Stimulated activated naive B cell treated with anti-CD40 and anti-IgM and Interleukin-4, amounts not matched to agents 10 μg/mL and 1 μg/mL and 100 μg/mL, for 72 hours (primary cell): ENCODE measurements at regions not wholly inside any gene's neighbourhood (a gene's known extent, or its start where the extent isn't known, plus 50 kb on each side); places are given as distances from the start of the nearest gene placed in this dataset.
A peak's percentile ranks its signal among the peaks of the same experiment; 100 is the strongest.
"Not testable (repeated sequence)": the region's sequence is repeated elsewhere in the genome, so short reads cannot be mapped to it uniquely, and the experiment has no call there.

Experiments used
- ATAC-seq, 2 donors: fragments of 150-1000 bp; cut with Tn5 transposase; replicated peaks; 2 replicates each; pipeline ENCODE4 v1.10.0; 2021; ENCODE audit warnings: moderate library complexity in 1 of 2
- DNase-seq: peaks from one replicate; pipeline ENCODE4 v3.0.0; 2021
- H3K27ac Mint-ChIP-seq: one replicate; pipeline ENCODE4 v1.8.0; 2022; ENCODE audit warnings: mild to moderate bottlenecking, mixed read lengths
- H3K27me3 Mint-ChIP-seq, 2 donors: one replicate each; pipeline ENCODE4 v1.8.0; 2022; ENCODE audit warnings: mixed read lengths in 2 of 2
- H3K36me3 Mint-ChIP-seq, 2 donors: one replicate each; pipeline ENCODE4 v1.8.0; 2022; ENCODE audit warnings: mixed read lengths in 2 of 2, mild to moderate bottlenecking in 1 of 2
- H3K4me1 Mint-ChIP-seq, 2 donors: one replicate each; pipeline ENCODE4 v1.8.0; 2022; ENCODE audit warnings: mixed read lengths in 2 of 2, mild to moderate bottlenecking in 1 of 2
- H3K4me3 Mint-ChIP-seq, 2 donors: one replicate each; pipeline ENCODE4 v1.8.0; 2022; ENCODE audit warnings: mild to moderate bottlenecking in 2 of 2, mixed read lengths in 2 of 2, moderate library complexity in 1 of 2
- H3K9me3 Mint-ChIP-seq, 2 donors: one replicate each; pipeline ENCODE4 v1.8.0; 2022; ENCODE audit warnings: mixed read lengths in 2 of 2, mild to moderate bottlenecking in 1 of 2

- Mint-ChIP-seq H3K36me3 (peaks cover 3 to 5% of the 10 kb centered on the region in 2 donors), H3K27me3 (no peaks in the 10 kb centered on the region), H3K9me3 (peaks cover 16 to 23% of the 10 kb centered on the region in 2 donors), H3K4me1 (no peaks in the 10 kb centered on the region), H3K27ac (no peak overlapping the region), H3K4me3 (no peak overlapping the region)
- ATAC-seq (no peak), DNase-seq (no peak)
Measured at GRCh38 chr14:61145903-61146481, 135.1 kb downstream of the TMEM30B start.

DNA sequence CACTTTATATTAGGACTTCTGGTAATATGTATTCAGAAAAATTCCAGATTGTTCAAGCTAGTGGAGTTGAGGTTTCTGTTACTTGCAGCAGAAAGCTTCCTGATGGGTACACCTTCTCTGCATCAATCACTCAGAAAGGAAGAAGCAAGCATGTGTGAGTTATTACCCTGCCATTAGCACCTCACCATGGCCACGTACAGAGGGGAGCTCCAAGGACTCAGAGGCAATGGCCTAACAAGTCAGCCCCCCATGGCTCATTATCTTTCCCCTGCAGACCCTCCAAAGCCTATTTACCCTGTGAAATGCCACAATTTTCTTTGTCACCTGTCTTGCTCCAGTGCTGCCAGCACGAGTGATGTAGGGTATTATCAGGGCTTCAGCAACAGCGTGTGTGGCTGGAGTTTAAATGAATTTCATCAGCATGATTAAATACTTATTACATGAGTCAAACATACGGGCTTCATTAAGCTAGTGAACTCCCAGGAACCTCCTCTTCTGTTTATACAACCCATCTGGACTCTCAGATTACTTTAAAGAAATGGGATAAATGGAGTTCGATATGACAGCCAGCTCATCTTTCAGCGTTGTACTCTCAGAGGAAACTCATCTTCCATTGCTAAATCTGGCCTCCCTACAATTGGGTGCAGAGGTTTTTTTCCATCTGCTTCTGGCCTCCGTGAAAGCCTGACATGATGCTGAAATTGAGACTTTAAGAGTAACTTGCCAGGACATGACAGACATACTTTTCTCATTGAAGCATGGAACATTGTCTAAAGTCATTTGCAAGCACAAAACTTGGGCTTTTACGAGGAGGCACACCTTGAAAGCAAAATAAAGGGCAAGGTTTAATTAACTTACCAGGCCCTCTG lies 135.9 kb downstream of the TMEM30B start:
- H3K27me3 Mint-ChIP-seq: peaks cover 0 to 4% of the 10 kb centered on the region in 2 donors
- DNase-seq: no peak
- H3K36me3 Mint-ChIP-seq: peaks cover 3 to 5% of the 10 kb centered on the region in 2 donors
- peaks cover 16 to 23% of the 10 kb centered on the region in 2 donors for H3K9me3 Mint-ChIP-seq
- no peak for ATAC-seq
- no peak overlapping the region for H3K4me3 Mint-ChIP-seq
- no peak overlapping the region for H3K27ac Mint-ChIP-seq
- no peaks in the 10 kb centered on the region for H3K4me1 Mint-ChIP-seq

GRCh38 chr14:61144117-61145033 lies 136.8 kb downstream of the TMEM30B start:
- peaks cover 16 to 23% of the 10 kb centered on the region in 2 donors for H3K9me3 Mint-ChIP-seq
- DNase-seq, H3K4me3 Mint-ChIP-seq, H3K36me3 Mint-ChIP-seq, ATAC-seq, H3K27ac Mint-ChIP-seq, H3K27me3 Mint-ChIP-seq, H3K4me1 Mint-ChIP-seq: not testable (repeated sequence)

- ATAC-seq (no peak), DNase-seq (no peak)
- no peak overlapping the region for H3K27ac Mint-ChIP-seq
- peaks cover 15 to 22% of the 10 kb centered on the region in 2 donors for H3K27me3 Mint-ChIP-seq
- H3K36me3 Mint-ChIP-seq: peaks cover 8% of the 10 kb centered on the region in 2 donors
- peaks cover 30 to 40% of the 10 kb centered on the region in 2 donors for H3K9me3 Mint-ChIP-seq
- no peaks in the 10 kb centered on the region for H3K4me1 Mint-ChIP-seq
- no peak overlapping the region for H3K4me3 Mint-ChIP-seq
Measured at GRCh38 chr14:61140872-61141271, 140.3 kb downstream of the TMEM30B start.

DNA sequence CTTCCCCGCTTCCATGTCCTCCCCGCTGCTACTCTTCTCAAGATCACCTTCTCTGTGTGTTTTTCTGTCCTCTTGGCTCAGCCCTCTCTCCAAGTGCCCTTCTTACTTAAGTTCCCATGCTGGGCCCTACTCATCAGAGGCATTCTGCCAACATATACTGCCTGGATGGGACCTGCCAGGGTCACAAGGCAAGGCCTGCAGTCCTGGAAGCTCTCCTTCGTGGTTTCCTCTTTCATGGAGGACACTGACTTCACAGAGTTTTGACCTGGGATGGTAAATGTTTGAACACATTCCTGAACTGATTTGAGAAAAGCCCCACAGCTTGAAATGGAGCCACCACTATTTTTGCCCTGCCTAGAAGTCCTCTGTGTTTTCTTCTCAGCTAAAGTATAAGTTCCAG lies 140.9 kb downstream of the TMEM30B start:
- no peaks in the 10 kb centered on the region for H3K4me1 Mint-ChIP-seq
- H3K36me3 Mint-ChIP-seq: peaks cover 7 to 8% of the 10 kb centered on the region in 2 donors
- ATAC-seq: no peak
- H3K27me3 Mint-ChIP-seq: peaks cover 15 to 28% of the 10 kb centered on the region in 2 donors
- DNase-seq: no peak
- H3K27ac Mint-ChIP-seq: no peak overlapping the region
- peaks cover 29 to 42% of the 10 kb centered on the region in 2 donors for H3K9me3 Mint-ChIP-seq
- no peak overlapping the region for H3K4me3 Mint-ChIP-seq

DNA sequence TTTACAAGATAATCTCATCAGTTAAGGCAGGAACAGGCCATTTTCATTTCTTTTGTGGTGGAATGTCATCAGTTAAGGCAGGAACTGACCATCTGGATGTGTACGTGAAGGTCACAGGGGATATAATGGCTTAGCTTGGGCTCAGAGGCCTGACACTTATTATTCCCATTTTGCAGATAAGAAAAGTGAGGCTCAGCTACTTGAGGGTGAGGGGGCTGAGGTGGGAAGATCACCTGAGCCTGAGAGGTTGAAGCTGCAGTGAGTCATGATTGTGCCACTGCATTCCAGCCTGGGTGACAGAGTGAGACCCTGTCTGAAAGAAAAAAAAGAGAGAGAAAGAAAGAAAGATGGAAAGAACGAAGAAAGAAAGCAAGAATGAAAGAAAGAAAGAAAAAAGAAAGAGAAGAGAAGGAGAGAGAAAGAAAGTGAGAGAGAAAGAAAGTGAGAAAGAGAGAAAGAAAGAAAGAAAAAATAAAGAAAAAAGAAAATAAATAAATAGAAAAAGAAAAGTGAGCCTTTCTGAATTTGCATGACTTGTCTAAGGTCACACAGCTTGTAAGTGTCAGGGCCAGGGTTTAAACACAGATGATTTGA lies 142.0 kb downstream of the TMEM30B start:
- peaks cover 21 to 34% of the 10 kb centered on the region in 2 donors for H3K27me3 Mint-ChIP-seq
- no peak overlapping the region for H3K4me3 Mint-ChIP-seq
- peaks cover 20 to 33% of the 10 kb centered on the region in 2 donors for H3K9me3 Mint-ChIP-seq
- ATAC-seq (no peak), DNase-seq (no peak)
- H3K36me3 Mint-ChIP-seq: peaks cover 5 to 6% of the 10 kb centered on the region in 2 donors
- no peaks in the 10 kb centered on the region for H3K4me1 Mint-ChIP-seq
- no peak overlapping the region for H3K27ac Mint-ChIP-seq

DNA sequence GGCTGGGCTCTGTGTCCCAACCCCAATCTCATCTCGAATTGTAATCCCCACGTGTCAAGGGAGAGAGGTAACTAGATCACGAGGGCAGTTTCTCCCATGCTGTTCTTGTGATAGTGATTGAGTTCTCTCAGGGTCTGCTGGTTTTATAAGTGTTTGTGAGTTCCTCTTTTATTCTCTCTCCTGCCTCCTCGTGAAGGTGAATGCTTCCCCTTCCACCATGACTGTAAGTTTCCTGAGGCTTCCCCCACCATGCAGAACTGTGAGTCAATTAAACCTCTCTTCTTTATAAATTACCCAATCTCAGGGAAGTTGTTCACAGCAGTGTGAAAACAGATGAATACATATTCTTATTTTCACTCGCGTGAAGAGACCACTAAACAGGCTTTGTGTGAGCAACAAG lies 148.2 kb downstream of the TMEM30B start:
- H3K4me1 Mint-ChIP-seq: no peaks in the 10 kb centered on the region
- no peak for DNase-seq
- peaks cover 3 to 6% of the 10 kb centered on the region in 2 donors for H3K36me3 Mint-ChIP-seq
- H3K4me3 Mint-ChIP-seq: no peak overlapping the region
- peaks cover 17 to 25% of the 10 kb centered on the region in 2 donors for H3K9me3 Mint-ChIP-seq
- peaks cover 26 to 33% of the 10 kb centered on the region in 2 donors for H3K27me3 Mint-ChIP-seq
- ATAC-seq: peak; percentile 10 to 23
- no peak overlapping the region for H3K27ac Mint-ChIP-seq

DNA sequence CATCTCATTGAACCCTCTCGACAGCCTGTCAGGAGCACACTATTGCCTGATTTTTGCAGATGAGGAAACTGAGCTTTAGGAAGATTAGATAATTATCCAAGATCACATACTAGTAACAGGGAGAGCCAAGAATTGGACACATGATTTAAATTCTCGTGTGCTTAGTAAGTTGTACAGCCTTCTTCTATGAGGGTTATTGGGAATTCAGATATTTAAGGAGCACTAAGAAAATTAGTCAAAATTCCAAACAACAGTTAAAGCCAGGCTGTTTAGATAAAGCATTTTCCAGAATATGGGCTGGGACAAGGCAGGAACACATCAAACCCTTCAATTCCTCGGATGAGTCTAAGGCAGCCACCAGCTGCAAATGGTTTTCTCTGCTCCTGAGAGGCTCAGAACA lies 148.8 kb downstream of the TMEM30B start:
- no peaks in the 10 kb centered on the region for H3K4me1 Mint-ChIP-seq
- H3K27me3 Mint-ChIP-seq: peaks cover 20 to 27% of the 10 kb centered on the region in 2 donors
- no peak overlapping the region for H3K27ac Mint-ChIP-seq
- no peak for DNase-seq
- ATAC-seq: no peak
- H3K9me3 Mint-ChIP-seq: peaks cover 13 to 19% of the 10 kb centered on the region in 2 donors
- H3K36me3 Mint-ChIP-seq: peaks cover 2 to 4% of the 10 kb centered on the region in 2 donors
- H3K4me3 Mint-ChIP-seq: no peak overlapping the region

DNA sequence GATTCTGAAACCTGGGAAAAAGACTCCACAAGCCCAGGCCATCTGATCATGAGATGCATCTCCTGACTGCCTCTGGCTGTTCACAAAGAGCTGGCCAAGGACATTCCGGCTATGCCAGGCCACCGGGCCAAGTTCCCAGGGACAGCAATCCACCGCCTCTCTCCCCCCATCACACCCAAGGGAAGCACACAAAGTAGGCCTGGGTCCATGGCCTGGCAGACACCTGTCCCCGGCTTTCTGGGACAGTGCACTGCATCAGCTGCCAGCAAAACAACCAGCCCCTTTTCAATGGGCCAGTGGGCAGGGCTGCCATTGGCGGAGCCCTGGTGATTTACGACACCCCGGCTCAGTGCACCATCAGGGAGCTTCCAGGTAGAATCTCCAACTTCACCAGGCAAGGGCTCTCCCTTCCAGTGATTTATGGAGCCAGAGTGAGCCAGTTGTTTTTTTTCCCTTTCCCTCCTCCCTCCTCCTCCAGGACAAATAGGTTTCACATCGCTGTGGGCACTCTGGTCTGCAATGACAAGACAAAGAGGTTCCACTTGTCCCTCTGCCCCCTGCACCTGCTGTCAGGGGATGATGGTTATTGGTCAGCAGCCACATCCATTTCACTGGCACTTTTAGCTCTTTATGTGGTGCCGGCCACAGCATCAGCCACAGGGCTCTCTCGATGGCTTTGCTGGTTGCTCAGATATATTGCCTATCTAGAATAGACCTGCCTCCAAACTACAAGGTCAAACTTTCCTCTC lies 149.6 kb downstream of the SLC38A6 start:
- Mint-ChIP-seq H3K4me3 (no peak overlapping the region), H3K9me3 (peaks cover 6 to 7% of the 10 kb centered on the region in 2 donors), H3K27me3 (peaks cover 15 to 32% of the 10 kb centered on the region in 2 donors), H3K4me1 (no peaks in the 10 kb centered on the region), H3K27ac (no peak overlapping the region), H3K36me3 (no peaks in the 10 kb centered on the region)
- no peak for DNase-seq
- ATAC-seq: no peak

DNA sequence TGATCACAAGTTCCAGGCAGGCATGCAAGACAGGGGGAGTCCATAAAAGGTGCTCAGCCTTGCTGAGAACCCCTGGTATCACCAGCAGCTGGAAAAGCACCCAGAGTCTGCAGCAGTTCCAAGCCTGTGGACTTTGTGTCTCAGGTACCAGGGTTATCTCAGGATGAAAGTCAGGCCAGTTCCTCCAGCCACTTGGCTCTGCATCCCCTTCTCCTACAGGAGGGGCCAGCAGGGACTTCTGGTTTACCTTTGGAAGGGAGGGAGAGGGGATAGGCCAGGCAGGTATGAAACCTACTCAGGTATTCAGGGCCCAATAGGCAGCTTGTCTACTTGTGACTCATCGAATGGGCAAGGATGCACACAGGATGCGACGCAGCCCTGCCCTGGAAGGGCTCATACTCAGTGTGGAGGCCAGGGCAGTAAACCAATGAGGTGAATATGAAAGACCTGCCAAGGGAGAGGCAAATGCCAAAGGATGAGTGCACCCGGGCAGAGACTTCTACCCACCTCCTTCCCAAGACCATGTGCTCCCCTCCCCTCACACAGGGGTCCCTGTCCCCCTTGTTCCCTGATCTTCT lies 148.2 kb downstream of the SLC38A6 start:
- peaks cover 8 to 25% of the 10 kb centered on the region in 2 donors for H3K27me3 Mint-ChIP-seq
- no peak overlapping the region for H3K4me3 Mint-ChIP-seq
- no peak for ATAC-seq
- peaks cover 6% of the 10 kb centered on the region in 2 donors for H3K9me3 Mint-ChIP-seq
- no peaks in the 10 kb centered on the region for H3K4me1 Mint-ChIP-seq
- H3K27ac Mint-ChIP-seq: no peak overlapping the region
- DNase-seq: no peak
- no peaks in the 10 kb centered on the region for H3K36me3 Mint-ChIP-seq

DNA sequence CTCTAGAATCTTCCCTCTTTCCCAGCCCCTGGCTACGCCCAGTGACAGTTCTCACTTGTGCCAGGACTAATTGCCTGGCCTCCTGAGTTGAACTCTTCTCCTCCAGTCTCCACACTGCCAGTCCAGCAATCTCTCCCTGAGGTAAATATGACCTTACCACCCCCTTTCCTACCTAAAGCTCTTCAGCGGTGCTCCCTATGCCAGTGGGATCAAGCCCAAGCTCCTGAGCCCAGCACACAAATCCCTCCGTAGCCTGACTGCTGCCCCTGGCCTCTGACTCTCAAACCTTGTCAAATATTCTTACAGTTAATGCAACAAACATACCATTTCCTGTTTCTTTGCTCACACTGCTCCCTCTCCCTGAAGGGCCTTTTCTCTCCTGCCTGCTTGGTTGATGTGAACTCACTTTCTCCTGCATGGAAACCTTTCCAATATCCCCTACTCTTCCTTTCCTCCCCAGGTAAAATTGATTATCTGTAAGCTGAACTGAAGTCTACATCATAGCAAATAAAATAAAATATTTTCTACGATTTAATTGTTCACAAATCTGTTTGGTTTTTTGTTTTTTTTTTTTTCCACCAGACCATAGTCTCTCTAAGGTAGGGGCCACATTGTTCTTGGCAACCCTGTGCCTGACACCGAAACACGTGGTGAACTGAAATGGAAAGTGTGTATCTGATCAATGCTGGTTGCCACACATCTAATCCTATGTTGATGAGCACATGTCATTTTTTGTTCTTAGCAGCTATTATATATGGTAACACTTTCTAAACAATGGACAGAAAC lies 147.5 kb downstream of the SLC38A6 start:
- no peak overlapping the region for H3K27ac Mint-ChIP-seq
- H3K36me3 Mint-ChIP-seq: no peaks in the 10 kb centered on the region
- H3K4me3 Mint-ChIP-seq: no peak overlapping the region
- DNase-seq: no peak
- peaks cover 9 to 24% of the 10 kb centered on the region in 2 donors for H3K27me3 Mint-ChIP-seq
- ATAC-seq: no peak
- no peaks in the 10 kb centered on the region for H3K4me1 Mint-ChIP-seq
- H3K9me3 Mint-ChIP-seq: peaks cover 5 to 6% of the 10 kb centered on the region in 2 donors

DNA sequence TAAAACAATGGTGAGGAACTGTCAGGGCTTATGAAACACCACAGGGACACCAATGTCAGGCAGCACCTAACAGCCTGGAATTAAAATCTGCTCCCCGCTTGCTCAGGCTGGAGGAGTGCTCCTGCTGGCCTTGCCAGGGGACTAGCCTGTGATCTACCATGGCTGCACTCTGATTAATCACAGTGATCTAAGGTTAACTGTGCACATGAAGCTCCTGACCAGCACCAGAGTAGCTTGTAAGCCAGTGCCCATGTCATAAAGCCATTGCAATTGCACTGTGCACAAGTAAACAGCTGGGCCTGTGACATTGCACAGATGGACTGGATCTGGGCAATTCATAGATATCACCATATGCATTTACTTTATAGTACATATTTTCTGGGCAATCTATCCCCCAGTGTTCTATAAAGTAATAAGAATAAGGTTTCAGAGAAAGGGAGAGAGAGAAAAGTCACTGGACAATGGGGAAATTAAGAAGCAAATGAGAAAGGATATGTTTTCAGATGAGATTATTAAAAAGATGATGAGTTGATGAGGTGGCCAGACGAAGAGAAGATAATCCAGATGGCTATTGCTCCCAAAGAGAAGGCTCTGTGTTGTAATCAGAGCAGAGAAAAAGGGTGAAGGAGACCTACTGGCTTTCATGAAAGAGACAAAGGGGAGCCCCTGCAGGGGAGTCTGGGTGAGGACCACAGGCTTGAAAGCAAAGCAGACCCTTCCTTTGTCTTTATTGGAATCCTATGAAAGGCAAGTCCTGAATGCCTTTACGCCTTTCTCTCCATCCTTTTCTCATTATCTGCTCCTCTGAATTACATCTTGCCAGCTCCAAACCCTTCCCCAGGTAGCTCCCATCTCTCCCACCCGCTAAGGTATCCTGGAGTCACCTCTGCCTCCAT lies 145.8 kb downstream of the SLC38A6 start:
- Mint-ChIP-seq H3K4me1 (no peaks in the 10 kb centered on the region), H3K9me3 (no peaks in the 10 kb centered on the region), H3K36me3 (no peaks in the 10 kb centered on the region), H3K27ac (no peak overlapping the region), H3K27me3 (peaks cover 9 to 19% of the 10 kb centered on the region in 2 donors), H3K4me3 (no peak overlapping the region)
- DNase-seq: no peak
- ATAC-seq: no peak
